HEK293 (cell line): ENCODE measurements at regions not wholly inside any gene's neighbourhood (a gene's known extent, or its start where the extent isn't known, plus 50 kb on each side); places are given as distances from the start of the nearest gene placed in this dataset.
"Not testable (repeated sequence)": the region's sequence is repeated elsewhere in the genome, so short reads cannot be mapped to it uniquely, and the experiment has no call there.

Experiments used
- CTCF ChIA-PET: fragments of 350-600 bp; formaldehyde crosslinking; extraction: SDS; loops from one replicate; lab custom pipeline; 2021; ENCODE audit warnings: antibody characterized with exemption; lab: Yijun Ruan, JAX
- POLR2A ChIA-PET: fragments of 300-600 bp; formaldehyde crosslinking; extraction: SDS; loops from one replicate; lab custom pipeline; 2020; ENCODE audit warnings: antibody characterized with exemption, inconsistent platforms; lab: Yijun Ruan, JAX
- H3K27ac ChIP-seq: fragments of 200-500 bp; sonication (Bioruptor generic); 2 replicates; pipeline ENCODE4 v1.5.1; 2014; ENCODE audit warnings: low read depth, low read length, control low read depth, inconsistent platforms; ENCODE audit errors: extremely low read depth
- H3K36me3 ChIP-seq, 2 experiments: fragments of 200-500 bp in 1 of 2; sonication (Bioruptor generic) in 1 of 2; 1 replicate in 1 of 2; 2 replicates in 1 of 2; pipeline ENCODE4 v1.5.1; 2014 to 2017; ENCODE audit warnings: inconsistent platforms in 2 of 2, low read length in 2 of 2; ENCODE audit not compliant: control insufficient read depth in 2 of 2, insufficient read depth in 1 of 2
- H3K4me1 ChIP-seq: fragments of 200-500 bp; sonication (Bioruptor generic); 2 replicates; pipeline ENCODE4 v1.5.1; 2014; ENCODE audit warnings: mild to moderate bottlenecking, low read length, inconsistent platforms; ENCODE audit not compliant: control insufficient read depth, insufficient read depth
- H3K4me3 ChIP-seq: 2 replicates; pipeline ENCODE4 v1.5.1; 2011; ENCODE audit warnings: low read depth, mild to moderate bottlenecking, control low read depth, low read length, moderate library complexity
- H3K9me3 ChIP-seq: fragments of 200-500 bp; sonication (Bioruptor generic); 2 replicates; pipeline ENCODE4 v1.5.1; 2014; ENCODE audit warnings: low read depth, low read length, inconsistent platforms; ENCODE audit not compliant: control insufficient read depth, insufficient read depth

DNA sequence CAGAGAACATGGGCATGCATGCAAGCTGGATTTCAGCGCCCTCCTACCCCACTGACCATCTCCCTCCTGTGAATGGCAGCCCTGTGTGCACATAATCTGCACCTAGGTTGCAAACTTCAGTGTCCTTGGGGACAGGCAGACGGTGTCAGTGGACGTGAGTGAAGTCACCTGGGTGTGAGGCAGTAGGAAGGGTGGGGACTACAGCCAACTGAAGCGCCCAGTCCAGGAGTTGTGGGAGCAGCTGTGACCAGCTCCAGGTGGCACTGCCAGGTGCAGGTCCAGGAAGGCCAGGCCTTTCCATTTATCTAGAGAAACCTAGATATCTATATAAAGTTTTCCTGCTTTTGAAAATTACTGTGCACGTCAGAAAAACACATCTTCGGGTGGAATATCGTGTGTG, 152.3 kb downstream of the BCL2L11 start:
- H3K36me3 ChIP-seq, H3K9me3 ChIP-seq, H3K27ac ChIP-seq, H3K4me3 ChIP-seq, H3K4me1 ChIP-seq, POLR2A ChIA-PET, CTCF ChIA-PET: not testable (repeated sequence)

DNA sequence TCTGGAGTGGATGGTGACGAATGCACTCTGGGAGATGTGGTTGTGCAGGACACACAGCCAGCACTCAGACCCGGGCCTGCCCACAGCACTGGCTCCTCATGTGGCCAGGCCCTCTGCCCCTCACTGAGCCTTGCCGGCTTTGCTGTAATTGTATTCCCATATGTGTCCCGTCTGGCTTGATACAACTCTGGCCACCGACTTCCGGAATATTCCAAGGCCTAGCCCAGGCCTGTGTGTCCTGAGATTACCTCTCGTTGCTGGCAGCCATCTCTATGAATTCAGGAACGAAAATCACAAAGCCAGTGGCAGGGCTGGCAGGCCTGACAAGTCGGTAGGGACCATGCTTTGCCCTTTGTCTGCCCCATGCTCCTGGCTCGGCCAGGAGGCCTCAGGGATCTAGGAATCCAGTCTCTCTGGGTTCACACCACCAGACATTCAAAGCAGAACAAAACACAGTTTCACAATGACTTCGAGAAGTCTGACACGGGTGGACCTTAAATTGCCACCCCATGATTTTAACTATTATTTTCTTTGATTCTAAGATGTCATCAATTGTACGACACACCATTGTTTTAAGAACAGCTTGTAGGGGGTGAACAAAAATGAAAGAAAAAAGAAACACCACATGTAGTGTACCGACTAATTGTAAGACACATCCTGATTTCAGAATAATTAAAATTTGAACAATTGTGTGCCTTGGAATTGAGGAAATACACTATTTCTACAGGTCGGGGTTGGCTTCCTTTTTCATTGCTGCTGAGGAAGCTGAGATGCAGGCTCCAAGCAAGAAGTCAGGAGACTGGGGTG, 154.5 kb downstream of the BCL2L11 start:
- POLR2A ChIA-PET, H3K9me3 ChIP-seq, H3K36me3 ChIP-seq, H3K27ac ChIP-seq, H3K4me3 ChIP-seq, H3K4me1 ChIP-seq, CTCF ChIA-PET: not testable (repeated sequence)

DNA sequence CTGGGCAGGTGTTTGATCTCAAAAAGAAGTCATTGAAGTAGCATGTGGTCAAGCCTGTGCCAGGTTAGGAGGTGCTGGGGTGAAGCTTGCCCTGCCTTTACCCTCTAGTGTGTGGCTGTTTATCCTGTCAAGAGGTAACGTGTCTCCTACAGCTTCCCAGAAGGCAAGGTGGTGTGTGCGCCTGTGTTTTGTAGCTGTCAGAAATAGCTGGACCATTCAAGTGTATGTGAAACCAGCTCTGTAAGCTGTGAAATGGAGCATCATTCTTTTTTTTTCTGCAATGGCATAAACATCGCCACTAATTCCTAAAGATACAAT, 155.1 kb downstream of the BCL2L11 start:
- H3K9me3 ChIP-seq, CTCF ChIA-PET, H3K4me3 ChIP-seq, H3K4me1 ChIP-seq, H3K36me3 ChIP-seq, POLR2A ChIA-PET, H3K27ac ChIP-seq: not testable (repeated sequence)

DNA sequence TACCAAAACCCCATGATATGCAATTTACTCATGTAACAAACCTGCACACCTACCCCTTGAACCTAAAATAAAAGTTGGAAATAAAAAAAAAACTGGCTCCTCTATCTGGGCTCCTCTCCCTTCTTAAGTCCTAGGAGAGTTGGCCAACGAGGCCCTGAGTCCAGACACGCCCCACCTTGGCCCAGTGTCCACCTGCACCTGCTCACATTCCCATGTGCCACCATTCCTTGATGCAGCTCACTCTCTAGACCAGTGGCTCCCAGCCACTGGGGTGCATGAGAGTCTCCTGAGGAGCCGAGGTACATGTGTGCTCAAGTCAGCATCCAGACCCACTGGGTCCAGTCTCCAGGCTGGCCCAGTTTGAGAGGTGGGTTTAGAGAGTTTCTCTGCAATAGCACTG, 157.4 kb downstream of the BCL2L11 start:
- CTCF ChIA-PET, H3K27ac ChIP-seq, H3K4me3 ChIP-seq, H3K9me3 ChIP-seq, POLR2A ChIA-PET, H3K4me1 ChIP-seq, H3K36me3 ChIP-seq: not testable (repeated sequence)

DNA sequence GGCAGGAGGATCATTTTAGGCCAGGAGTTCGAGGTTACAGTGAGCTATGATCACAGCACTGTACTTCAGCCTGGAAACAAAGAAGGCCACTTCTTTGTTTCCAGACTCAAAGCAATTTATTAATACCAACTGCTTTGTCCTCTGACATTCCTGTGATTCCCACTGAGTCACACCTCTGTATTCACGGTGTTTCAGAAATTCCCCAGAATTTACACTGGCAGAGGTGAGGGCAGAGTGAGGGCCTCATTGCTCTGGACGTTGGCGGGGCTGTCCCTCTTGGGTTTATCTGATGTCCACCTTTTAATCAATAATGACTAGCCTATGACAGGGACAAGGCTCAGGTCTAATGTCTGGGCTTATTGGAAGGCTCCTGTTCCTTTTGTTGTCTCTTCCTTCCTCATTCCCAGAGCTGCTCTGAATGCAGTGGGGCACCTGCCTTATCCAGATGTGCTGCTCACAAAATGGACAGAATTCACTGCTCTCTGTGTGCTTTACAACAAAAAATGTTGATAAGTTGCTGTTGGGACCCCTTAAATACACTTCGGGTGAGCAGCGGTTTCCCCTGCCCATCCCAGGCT, 160.1 kb downstream of the BCL2L11 start:
- CTCF ChIA-PET, H3K4me3 ChIP-seq, H3K27ac ChIP-seq: not testable (repeated sequence)

DNA sequence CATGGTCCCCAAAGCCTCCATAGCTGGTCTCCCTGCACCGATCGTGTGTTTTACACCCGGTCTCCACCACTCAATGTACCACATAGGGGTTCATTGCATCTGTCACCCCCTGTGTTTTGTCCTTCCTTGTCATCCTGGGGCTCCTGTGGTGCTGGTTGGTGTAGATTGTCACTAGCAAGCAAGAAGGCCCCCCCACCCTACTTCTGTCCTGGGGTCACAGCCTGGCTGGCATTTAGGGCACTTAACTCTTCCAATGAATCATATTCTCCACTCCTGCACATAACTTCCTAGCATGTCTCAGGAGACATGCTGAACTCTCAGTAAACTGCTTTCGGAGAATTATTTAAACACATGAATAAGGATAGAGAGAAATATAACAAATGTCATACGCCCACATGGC, 161.4 kb downstream of the BCL2L11 start:
- H3K4me3 ChIP-seq, H3K36me3 ChIP-seq, POLR2A ChIA-PET, H3K9me3 ChIP-seq, CTCF ChIA-PET, H3K27ac ChIP-seq, H3K4me1 ChIP-seq: not testable (repeated sequence)

More for the DNA sequence above, 160.1 kb downstream of the BCL2L11 start:
- H3K9me3 ChIP-seq, POLR2A ChIA-PET, H3K4me1 ChIP-seq, H3K36me3 ChIP-seq: not testable (repeated sequence)

DNA sequence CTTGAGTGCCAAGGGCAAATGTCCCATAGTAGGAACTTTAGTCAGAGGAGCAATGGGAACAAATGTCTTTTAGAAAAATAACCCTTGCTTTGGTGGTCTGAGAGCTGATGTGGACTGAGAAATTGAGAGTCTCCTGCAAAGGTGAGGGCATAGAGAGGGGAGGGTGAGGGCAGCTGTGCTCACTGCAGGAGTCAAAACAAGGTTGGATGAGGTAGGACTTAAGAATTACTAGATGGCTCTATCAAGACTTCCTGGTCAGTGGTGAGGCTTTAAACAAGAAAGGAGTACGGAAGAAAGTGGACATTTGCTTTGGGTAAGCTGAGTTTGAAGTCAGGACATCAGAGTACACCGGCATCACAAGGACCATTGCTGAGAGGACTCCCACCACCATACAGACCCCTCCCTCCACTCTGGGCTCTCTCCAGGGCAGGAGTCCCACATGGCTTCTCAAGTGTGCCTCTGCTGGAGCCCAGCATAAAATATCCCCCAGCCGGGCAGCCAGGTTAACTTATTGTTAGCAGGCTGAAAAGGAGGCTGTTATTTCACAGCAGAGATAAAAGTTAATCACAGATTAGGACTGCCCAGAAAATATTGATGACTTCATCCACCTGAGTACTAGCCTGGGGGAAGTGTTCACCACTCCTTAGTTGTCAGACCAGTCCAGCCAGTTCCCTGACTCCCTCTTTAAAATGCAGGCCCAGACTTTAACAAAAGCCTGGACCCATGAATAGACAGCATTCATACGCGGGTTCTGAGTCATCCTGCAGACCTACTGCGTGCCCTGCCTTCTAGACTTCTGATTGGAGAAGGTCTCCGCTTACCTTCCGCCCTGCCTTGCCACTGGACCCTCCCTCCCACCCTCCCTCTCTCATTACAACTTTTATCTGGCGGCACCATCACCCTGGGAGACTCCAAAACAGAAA, 167.2 kb downstream of the BCL2L11 start:
- CTCF ChIA-PET, H3K36me3 ChIP-seq, H3K9me3 ChIP-seq, H3K27ac ChIP-seq, H3K4me1 ChIP-seq, H3K4me3 ChIP-seq, POLR2A ChIA-PET: not testable (repeated sequence)

DNA sequence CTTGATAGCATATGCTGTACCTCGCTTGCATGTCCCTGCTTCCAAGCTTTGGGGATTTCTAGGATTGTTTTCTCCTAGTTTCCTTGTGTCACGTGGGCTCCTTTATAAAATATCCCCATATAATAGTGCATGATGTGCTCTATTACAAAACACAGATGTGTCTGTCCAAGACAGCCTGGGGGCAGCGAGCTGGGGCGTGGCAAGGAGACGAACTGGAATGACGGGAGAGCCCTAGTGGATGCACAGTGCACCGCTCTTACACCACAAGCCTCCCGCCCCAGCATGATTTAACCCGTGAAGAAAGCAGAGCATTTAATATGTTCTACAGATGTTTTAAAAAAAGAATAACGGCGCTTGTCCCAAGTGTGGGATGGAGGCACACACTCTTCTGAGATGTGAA, 169.7 kb downstream of the BCL2L11 start:
- H3K9me3 ChIP-seq, H3K4me3 ChIP-seq, CTCF ChIA-PET, H3K27ac ChIP-seq, H3K36me3 ChIP-seq, POLR2A ChIA-PET, H3K4me1 ChIP-seq: not testable (repeated sequence)

DNA sequence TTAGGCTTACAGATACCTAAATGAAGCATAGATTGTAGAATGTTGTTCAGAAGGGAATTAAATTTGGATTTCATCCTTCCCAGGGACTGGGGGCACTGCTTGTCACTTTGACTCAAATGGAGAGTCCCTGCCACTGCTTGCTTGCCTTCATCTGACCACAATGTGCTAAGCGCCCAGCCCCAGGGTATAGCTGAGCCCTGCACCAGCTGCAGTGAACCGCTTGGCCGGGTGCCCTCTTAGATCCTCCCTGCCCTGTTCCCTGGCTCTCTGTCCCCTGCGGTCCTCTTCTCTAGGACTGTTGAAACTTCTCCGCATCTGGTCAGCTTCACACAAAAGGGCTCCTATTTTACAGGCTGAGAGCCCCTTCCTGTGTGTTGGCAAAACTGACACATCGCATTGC, 170.9 kb downstream of the BCL2L11 start:
- H3K36me3 ChIP-seq, H3K4me3 ChIP-seq, H3K27ac ChIP-seq, CTCF ChIA-PET, H3K4me1 ChIP-seq, POLR2A ChIA-PET, H3K9me3 ChIP-seq: not testable (repeated sequence)

DNA sequence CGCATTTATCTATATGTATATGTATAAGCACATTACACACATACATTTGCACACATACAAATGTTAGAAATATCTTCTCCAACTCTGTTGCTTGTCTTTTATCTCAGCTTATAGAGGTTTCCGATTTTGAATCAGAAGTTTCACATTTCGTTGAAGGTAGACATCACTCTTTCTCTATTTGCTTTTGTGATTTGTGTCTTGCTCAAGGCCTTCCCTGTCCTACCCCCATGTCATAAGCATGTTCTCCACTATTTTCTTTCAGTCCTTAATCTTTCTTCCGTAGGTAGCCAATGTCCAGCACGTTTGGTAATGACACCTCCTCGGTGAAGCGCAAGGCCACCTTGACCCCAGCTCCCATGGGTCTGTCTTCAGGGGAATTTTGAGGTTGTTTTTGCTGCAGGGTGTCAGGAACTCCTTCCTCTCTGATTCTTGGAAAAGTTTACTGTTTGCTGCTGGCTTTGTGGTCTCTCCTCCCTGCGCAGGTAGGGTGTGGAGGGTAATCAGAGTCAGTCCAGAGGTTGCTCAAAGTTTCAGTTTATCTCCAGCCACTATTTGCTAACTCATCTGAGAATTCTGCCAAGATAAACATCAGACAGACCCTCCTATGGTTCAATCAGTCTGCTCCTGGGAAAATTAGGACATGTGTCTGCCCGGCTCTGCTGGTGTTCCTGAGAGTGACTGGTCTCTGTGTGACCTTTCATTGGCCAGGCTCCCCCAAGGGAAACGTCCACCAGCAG, 171.7 kb downstream of the BCL2L11 start:
- H3K27ac ChIP-seq, CTCF ChIA-PET, POLR2A ChIA-PET, H3K4me1 ChIP-seq, H3K36me3 ChIP-seq, H3K4me3 ChIP-seq, H3K9me3 ChIP-seq: not testable (repeated sequence)
